Activated CD4-positive, alpha-beta T cell treated with anti-CD3 and anti-CD28 coated beads, Interleukin-2, amount 10 ng/mL, durations not matched to agents 7 days and 5 days (primary cell): ENCODE measurements at regions not wholly inside any gene's neighbourhood (a gene's known extent, or its start where the extent isn't known, plus 50 kb on each side); places are given as distances from the start of the nearest gene placed in this dataset.
A peak's percentile ranks its signal among the peaks of the same experiment; 100 is the strongest.

ENCODE experiments used
- CTCF ChIA-PET: fragments of 350-600 bp; sonication (Branson Sonifier 250); formaldehyde crosslinking; loops from one replicate; lab custom pipeline; 2021; ENCODE audit warnings: antibody characterized with exemption; lab: Charles Lee
- POLR2A ChIA-PET: fragments of 350-600 bp; sonication (Branson Sonifier 250); formaldehyde crosslinking; loops from one replicate; lab custom pipeline; 2021; ENCODE audit warnings: antibody characterized with exemption; lab: Charles Lee
- DNase-seq: peaks from one replicate; pipeline ENCODE4 v3.0.0-alpha.2; 2020
- H3K27ac Mint-ChIP-seq: one replicate; pipeline ENCODE4 v1.8.0; 2021; ENCODE audit warnings: mild to moderate bottlenecking, moderate library complexity, mixed read lengths
- H3K27me3 Mint-ChIP-seq: one replicate; pipeline ENCODE4 v1.8.0; 2021; ENCODE audit warnings: mixed read lengths
- H3K36me3 Mint-ChIP-seq: one replicate; pipeline ENCODE4 v1.8.0; 2021; ENCODE audit warnings: low read depth, mixed read lengths
- H3K4me1 Mint-ChIP-seq: one replicate; pipeline ENCODE4 v1.8.0; 2021; ENCODE audit warnings: mixed read lengths
- H3K4me3 Mint-ChIP-seq: one replicate; pipeline ENCODE4 v1.8.0; 2021; ENCODE audit warnings: mild to moderate bottlenecking, moderate library complexity, mixed read lengths
- H3K9me3 Mint-ChIP-seq: one replicate; pipeline ENCODE4 v1.8.0; 2021; ENCODE audit warnings: mixed read lengths

GRCh38 chr9:16118043-16118442 lies 565.2 kb downstream of the CCDC171 start:
- no peaks in the 10 kb centered on the region for H3K4me1 Mint-ChIP-seq
- no peak overlapping the region for H3K27ac Mint-ChIP-seq
- no peak overlapping the region for H3K4me3 Mint-ChIP-seq
- DNase-seq, result no peak
- ChIA-PET CTCF (no interaction called here), POLR2A (no interaction called here)
- no peaks in the 10 kb centered on the region for H3K9me3 Mint-ChIP-seq
- H3K36me3 Mint-ChIP-seq, result no peaks in the 10 kb centered on the region
- no peaks in the 10 kb centered on the region for H3K27me3 Mint-ChIP-seq

DNA sequence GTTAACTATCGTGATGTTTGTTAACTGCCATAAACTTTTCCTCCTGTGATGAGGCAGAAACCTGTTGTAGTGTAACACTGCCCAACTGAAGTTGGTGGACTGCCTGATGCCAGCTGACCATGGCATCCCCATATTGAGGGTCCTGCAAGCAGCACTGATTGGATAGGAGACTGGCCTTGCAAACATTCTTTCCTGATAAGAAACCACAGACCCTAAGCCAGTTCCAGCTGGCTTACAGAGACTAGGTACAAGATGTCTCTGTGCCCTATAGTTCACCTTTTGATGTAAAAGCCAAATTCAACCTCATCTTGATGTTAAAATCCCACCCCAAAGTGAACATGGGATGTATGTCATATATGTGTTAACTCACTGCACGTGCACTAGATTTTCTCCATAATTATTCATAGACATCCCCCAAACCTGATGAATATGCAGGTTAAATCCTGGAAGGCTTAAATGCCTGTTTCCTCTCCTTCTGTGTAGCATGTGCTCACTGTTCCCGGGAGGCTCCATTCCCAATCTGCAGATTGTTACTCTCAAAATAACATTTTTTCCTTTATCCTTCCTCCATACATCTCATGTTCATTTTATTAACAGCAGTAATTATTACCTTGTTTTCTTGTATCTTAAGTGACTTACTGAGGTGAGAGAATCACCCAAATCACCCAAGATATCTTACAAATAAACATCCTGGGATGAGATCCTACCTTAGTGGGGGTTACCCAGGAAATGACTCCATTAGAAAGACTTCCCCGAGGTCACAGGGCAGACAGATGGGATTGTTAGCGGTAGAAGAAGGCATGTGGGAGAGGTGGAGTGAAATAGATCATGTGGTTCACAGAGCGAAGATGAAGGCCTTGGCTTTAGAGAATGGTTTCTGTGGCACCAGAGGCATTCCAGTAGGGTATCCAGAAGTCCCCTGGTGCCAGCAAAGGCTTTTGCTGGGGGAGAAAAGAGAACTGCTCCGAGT lies 566.7 kb downstream of the CCDC171 start:
- CTCF ChIA-PET, result no interaction called here
- Mint-ChIP-seq H3K27me3 (no peaks in the 10 kb centered on the region), H3K36me3 (no peaks in the 10 kb centered on the region), H3K27ac (no peak overlapping the region), H3K4me1 (no peaks in the 10 kb centered on the region), H3K9me3 (no peaks in the 10 kb centered on the region), H3K4me3 (no peak overlapping the region)
- DNase-seq, result no peak
- POLR2A ChIA-PET, result no interaction called here

GRCh38 chr9:16120231-16120641 lies 567.4 kb downstream of the CCDC171 start:
- Mint-ChIP-seq H3K9me3 (no peaks in the 10 kb centered on the region), H3K27me3 (no peaks in the 10 kb centered on the region), H3K36me3 (no peaks in the 10 kb centered on the region), H3K4me3 (no peak overlapping the region), H3K4me1 (no peaks in the 10 kb centered on the region), H3K27ac (no peak overlapping the region)
- CTCF ChIA-PET, result no interaction called here
- POLR2A ChIA-PET, result no interaction called here
- DNase-seq, result no peak

DNA sequence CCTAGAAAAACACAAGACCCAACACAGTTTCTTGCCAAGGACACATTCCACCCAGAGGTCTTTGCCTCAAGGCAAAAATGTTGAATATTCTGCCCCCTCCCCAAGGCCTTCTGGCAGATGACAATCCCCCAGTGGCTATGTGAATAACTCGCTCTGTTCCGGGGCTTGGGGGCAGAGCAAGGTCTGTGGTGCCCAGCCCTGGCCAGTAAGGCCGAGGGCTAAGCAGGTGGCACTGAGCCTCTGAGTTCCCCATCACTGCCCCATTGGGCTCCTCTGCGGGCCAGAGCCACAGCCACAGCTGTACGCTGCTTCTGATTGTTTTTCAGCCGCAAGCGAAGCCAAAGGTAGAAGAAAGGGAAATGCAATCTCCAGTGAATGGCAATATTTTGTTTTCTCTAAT lies 567.9 kb downstream of the CCDC171 start:
- Mint-ChIP-seq H3K36me3 (no peaks in the 10 kb centered on the region), H3K27ac (no peak overlapping the region), H3K27me3 (no peaks in the 10 kb centered on the region), H3K4me3 (no peak overlapping the region), H3K4me1 (no peaks in the 10 kb centered on the region), H3K9me3 (no peaks in the 10 kb centered on the region)
- ChIA-PET CTCF (no interaction called here), POLR2A (no interaction called here)
- DNase-seq, result no peak

GRCh38 chr9:16121168-16121567 lies 568.3 kb downstream of the CCDC171 start:
- DNase-seq, result no peak
- Mint-ChIP-seq H3K27me3 (no peaks in the 10 kb centered on the region), H3K4me1 (no peaks in the 10 kb centered on the region), H3K27ac (no peak overlapping the region), H3K4me3 (no peak overlapping the region), H3K9me3 (no peaks in the 10 kb centered on the region), H3K36me3 (no peaks in the 10 kb centered on the region)
- CTCF ChIA-PET, result no interaction called here
- POLR2A ChIA-PET, result no interaction called here

DNA sequence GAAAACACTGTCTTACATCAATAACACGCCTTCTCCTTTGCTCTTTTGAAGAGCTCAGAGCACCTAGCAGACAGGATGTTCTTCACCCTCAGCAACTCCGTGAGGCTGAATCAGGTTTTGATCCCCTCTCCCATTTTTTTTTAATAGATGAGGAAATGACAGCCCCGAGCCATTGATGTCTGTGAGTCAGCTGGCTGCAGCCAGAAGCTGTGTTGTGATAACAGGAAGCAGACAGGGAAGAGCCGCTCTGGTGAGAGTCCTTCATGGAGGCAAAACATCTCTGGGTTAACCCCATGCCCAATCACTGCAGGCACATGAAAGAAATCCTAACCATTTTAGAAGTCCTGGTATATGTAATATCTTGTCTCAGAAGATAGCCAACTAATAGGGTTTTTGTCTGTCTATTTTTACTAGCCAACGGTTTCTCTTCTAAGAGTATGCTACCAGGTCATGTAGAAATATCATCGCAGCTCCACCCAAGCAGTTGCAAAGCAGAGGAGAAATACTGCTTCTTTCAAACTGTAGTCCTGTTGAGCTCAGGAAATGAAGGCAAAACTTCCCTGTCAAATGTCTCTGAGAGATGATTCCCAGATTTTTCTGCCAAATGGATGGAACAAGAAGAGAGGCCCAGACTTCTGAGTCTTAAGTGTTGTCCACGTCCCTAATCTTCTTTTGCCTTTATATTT lies 568.9 kb downstream of the CCDC171 start:
- POLR2A ChIA-PET, result no interaction called here
- no peaks in the 10 kb centered on the region for H3K36me3 Mint-ChIP-seq
- H3K4me3 Mint-ChIP-seq, result no peak overlapping the region
- no peaks in the 10 kb centered on the region for H3K9me3 Mint-ChIP-seq
- H3K27me3 Mint-ChIP-seq, result no peaks in the 10 kb centered on the region
- H3K27ac Mint-ChIP-seq, result no peak overlapping the region
- no peak for DNase-seq
- H3K4me1 Mint-ChIP-seq, result no peaks in the 10 kb centered on the region
- CTCF ChIA-PET, result interaction anchor here (0.9 kb wide), 1 partner anchor 18 kb away, joined by 3 read pairs; no protein-coding TSS in a partner anchor

GRCh38 chr9:16125629-16126028 lies 572.8 kb downstream of the CCDC171 start:
- POLR2A ChIA-PET, result no interaction called here
- no peaks in the 10 kb centered on the region for H3K27me3 Mint-ChIP-seq
- no peaks in the 10 kb centered on the region for H3K4me1 Mint-ChIP-seq
- no peaks in the 10 kb centered on the region for H3K9me3 Mint-ChIP-seq
- DNase-seq, result no peak
- CTCF ChIA-PET, result no interaction called here
- H3K36me3 Mint-ChIP-seq, result no peaks in the 10 kb centered on the region
- H3K4me3 Mint-ChIP-seq, result no peak overlapping the region
- no peak overlapping the region for H3K27ac Mint-ChIP-seq

- H3K36me3 Mint-ChIP-seq, result no peaks in the 10 kb centered on the region
- H3K27ac Mint-ChIP-seq, result no peak overlapping the region
- ChIA-PET POLR2A (no interaction called here), CTCF (no interaction called here)
- H3K9me3 Mint-ChIP-seq, result no peaks in the 10 kb centered on the region
- no peak for DNase-seq
- no peak overlapping the region for H3K4me3 Mint-ChIP-seq
- no peaks in the 10 kb centered on the region for H3K4me1 Mint-ChIP-seq
- H3K27me3 Mint-ChIP-seq, result no peaks in the 10 kb centered on the region
Observed at GRCh38 chr9:16126042-16126441, 573.2 kb downstream of the CCDC171 start.

GRCh38 chr9:16128003-16128402 lies 575.2 kb downstream of the CCDC171 start:
- ChIA-PET POLR2A (no interaction called here), CTCF (no interaction called here)
- no peaks in the 10 kb centered on the region for H3K27me3 Mint-ChIP-seq
- DNase-seq, result no peak
- H3K36me3 Mint-ChIP-seq, result no peaks in the 10 kb centered on the region
- H3K4me3 Mint-ChIP-seq, result no peak overlapping the region
- no peaks in the 10 kb centered on the region for H3K4me1 Mint-ChIP-seq
- H3K9me3 Mint-ChIP-seq, result no peaks in the 10 kb centered on the region
- H3K27ac Mint-ChIP-seq, result no peak overlapping the region

GRCh38 chr9:16131264-16131663 lies 578.4 kb downstream of the CCDC171 start:
- Mint-ChIP-seq H3K36me3 (no peaks in the 10 kb centered on the region), H3K9me3 (no peaks in the 10 kb centered on the region), H3K4me3 (no peak overlapping the region), H3K27ac (no peak overlapping the region), H3K27me3 (no peaks in the 10 kb centered on the region), H3K4me1 (peaks cover 3% of the 10 kb centered on the region)
- ChIA-PET CTCF (no interaction called here), POLR2A (no interaction called here)
- no peak for DNase-seq

- CTCF ChIA-PET, result no interaction called here
- no peaks in the 10 kb centered on the region for H3K36me3 Mint-ChIP-seq
- DNase-seq, result no peak
- no peak overlapping the region for H3K27ac Mint-ChIP-seq
- no peaks in the 10 kb centered on the region for H3K27me3 Mint-ChIP-seq
- H3K9me3 Mint-ChIP-seq, result no peaks in the 10 kb centered on the region
- peaks cover 3% of the 10 kb centered on the region for H3K4me1 Mint-ChIP-seq
- POLR2A ChIA-PET, result no interaction called here
- no peak overlapping the region for H3K4me3 Mint-ChIP-seq
Observed at GRCh38 chr9:16132513-16132912, 579.7 kb downstream of the CCDC171 start.

GRCh38 chr9:16133032-16133431 lies 580.2 kb downstream of the CCDC171 start:
- H3K9me3 Mint-ChIP-seq, result no peaks in the 10 kb centered on the region
- no peak overlapping the region for H3K27ac Mint-ChIP-seq
- H3K4me3 Mint-ChIP-seq, result no peak overlapping the region
- no peaks in the 10 kb centered on the region for H3K27me3 Mint-ChIP-seq
- DNase-seq, result no peak
- no peaks in the 10 kb centered on the region for H3K36me3 Mint-ChIP-seq
- H3K4me1 Mint-ChIP-seq, result peaks cover 3% of the 10 kb centered on the region
- CTCF ChIA-PET, result no interaction called here
- POLR2A ChIA-PET, result no interaction called here

DNA sequence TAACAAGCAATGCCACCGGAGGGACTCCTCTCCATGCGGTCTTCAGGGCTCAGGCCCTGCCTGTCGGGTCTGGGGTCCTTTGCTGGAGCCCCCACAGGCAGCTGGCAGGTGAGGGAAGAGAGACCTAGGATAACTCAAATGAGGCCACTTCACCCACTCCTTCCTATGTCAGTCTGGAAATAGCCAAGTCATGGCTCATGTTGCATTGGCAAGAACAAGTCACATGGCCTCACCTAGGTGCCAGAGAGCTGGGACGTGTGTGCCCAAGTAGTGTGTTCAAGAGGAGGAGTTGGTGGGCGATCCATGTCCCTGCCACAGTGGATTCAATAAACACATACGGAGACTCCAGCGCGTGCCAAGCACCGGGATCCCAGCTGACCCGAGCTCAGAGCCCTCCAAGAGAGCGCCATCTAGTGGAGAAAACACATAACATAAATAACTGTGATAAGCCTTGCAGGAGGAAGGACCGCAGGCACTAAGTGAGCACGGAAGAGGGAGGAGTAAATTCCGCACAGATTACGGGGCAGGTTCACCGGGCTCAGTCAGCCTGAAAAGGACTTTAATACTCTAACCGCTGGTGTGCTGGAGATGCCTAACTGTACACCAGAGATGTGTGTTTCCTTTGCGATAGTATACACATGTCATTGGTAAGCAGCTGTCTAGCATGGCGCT lies 580.8 kb downstream of the CCDC171 start:
- no peak overlapping the region for H3K27ac Mint-ChIP-seq
- peak; percentile 30 for DNase-seq
- POLR2A ChIA-PET, result no interaction called here

More for the DNA sequence above, 580.8 kb downstream of the CCDC171 start:
- CTCF ChIA-PET, result interaction anchor here (1.1 kb wide), 1 partner anchor 10 kb away, joined by 3 read pairs; no protein-coding TSS in a partner anchor
- Mint-ChIP-seq H3K36me3 (no peaks in the 10 kb centered on the region), H3K4me3 (no peak overlapping the region), H3K4me1 (peaks cover 3% of the 10 kb centered on the region), H3K27me3 (no peaks in the 10 kb centered on the region), H3K9me3 (no peaks in the 10 kb centered on the region)
